Peyer's patch (tissue), 4 donors: ENCODE measurements at regions not wholly inside any gene's neighbourhood (a gene's known extent, or its start where the extent isn't known, plus 50 kb on each side); places are given as distances from the start of the nearest gene placed in this dataset.
"Not testable (repeated sequence)": the region's sequence is repeated elsewhere in the genome, so short reads cannot be mapped to it uniquely, and the experiment has no call there.

Source experiments
- DNase-seq, 3 donors: peaks; one replicate each; pipeline ENCODE4 v3.0.0-alpha.2; 2017 to 2019
- H3K27ac ChIP-seq, 4 donors: fragments of 200-600 bp; sonication (generic); one replicate each; pipeline ENCODE4 v1.5.1; 2016 to 2019
- H3K27me3 ChIP-seq, 2 donors: fragments of 200-600 bp; sonication (generic); one replicate each; pipeline ENCODE4 v1.5.1; 2019
- H3K36me3 ChIP-seq, 3 donors: fragments of 200-600 bp; sonication (generic); one replicate each; pipeline ENCODE4 v1.5.1; 2016 to 2019
- H3K4me1 ChIP-seq, 4 donors: fragments of 200-600 bp; sonication (generic); one replicate each; pipeline ENCODE4 v1.5.1; 2016 to 2019
- H3K4me3 ChIP-seq, 4 donors: fragments of 200-600 bp; sonication (generic); 1 replicate in 3 of 4; 2 replicates in 1 of 4; pipeline ENCODE4 v1.5.1; 2016 to 2019; ENCODE audit warnings: mild to moderate bottlenecking in 1 of 4
- H3K9me3 ChIP-seq, 4 donors: fragments of 200-600 bp; sonication (generic); one replicate each; pipeline ENCODE4 v1.5.1; 2016 to 2019; ENCODE audit warnings: mild to moderate bottlenecking in 1 of 4
- POLR2A ChIP-seq, 2 donors: fragments of 450-650 bp; IDR thresholded peaks; one replicate each; pipeline ENCODE4 v1.5.1; 2017; ENCODE audit warnings: antibody characterized with exemption in 2 of 2, mild to moderate bottlenecking in 2 of 2, moderate library complexity in 2 of 2
- TF ChIP-seq, protein P1 (sequence below), 6 experiments: fragments of 450-650 bp in 4 of 6; fragments of 200-600 bp in 2 of 6; sonication (generic) in 1 of 6; IDR thresholded peaks; one replicate each; pipeline ENCODE4 v1.5.1; 2017 to 2019; ENCODE audit warnings: antibody characterized with exemption in 6 of 6, mild to moderate bottlenecking in 3 of 6, moderate library complexity in 1 of 6

DNA sequence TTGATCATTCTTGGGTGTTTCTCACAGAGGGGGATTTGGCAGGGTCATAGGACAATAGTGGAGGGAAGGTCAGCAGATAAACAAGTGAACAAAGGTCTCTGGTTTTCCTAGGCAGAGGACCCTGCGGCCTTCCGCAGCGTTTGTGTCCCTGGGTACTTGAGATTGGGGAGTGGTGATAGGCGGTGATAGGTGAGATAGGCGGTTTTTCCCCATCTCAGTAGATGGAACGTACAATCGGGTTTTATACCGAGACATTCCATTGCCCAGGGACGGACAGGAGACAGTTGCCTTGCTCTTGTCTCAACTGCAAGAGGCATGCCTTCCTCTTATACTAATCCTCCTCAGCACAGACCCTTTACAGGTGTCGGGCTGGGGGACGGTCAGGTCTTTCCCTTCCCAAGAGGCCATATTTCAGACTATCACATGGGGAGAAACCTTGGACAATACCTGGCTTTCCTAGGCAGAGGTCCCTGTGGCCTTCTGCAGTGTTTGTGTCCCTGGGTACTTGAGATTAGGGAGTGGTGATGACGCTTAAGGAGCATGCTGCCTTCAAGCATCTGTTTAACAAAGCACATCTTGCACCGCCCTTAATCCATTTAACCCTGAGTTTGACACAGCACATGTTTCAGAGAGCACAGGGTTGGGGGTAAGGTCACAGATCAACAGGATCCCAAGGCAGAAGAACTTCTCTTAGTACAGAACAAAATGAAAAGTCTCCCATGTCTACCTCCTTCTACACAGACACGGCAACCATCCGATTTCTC lies 86.2 kb downstream of the OR2B2 start:
- H3K36me3 ChIP-seq, H3K9me3 ChIP-seq, H3K27ac ChIP-seq, H3K4me1 ChIP-seq, H3K27me3 ChIP-seq, DNase-seq: not testable (repeated sequence)
- peak overlapping the region in 1 of 4 donors; percentile 3 for H3K4me3 ChIP-seq

DNA sequence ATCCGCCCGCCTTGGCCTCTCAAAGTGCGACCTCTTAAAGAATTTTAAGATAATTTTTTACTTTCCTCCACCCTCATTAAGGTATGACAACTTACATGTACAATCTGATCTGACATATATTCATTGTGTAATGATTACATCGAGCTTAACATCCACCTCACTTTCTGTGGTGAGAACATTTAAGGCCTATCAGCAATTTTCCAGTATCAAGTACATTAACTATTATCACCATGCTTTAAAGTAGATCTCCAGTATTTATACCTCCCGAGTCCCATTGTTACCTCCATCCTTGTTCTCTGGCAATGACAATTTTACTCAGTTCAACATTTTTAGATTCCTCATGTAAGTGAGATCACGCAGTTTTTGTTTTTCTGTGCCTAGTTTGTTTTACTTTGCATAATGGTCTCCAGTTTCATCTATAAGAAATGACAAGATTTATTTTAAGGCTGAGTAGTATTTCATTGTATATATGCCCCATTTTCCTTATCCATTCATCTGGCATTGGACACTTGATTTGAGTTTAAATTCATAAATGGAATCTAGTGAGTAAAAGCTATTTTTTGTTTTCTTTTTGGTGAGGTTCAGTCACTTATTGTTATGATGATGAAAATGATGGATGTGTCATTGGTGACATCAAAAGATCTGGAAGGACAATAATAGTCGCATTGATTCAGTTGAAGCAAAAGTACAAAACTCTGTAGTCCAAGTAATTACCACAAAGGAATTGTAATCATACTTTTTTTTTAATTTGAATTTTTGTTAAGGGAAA lies 87.0 kb downstream of the OR2B2 start:
- H3K27ac ChIP-seq: peak overlapping the region; percentile 70 to 94 (median 79)
- H3K27me3 ChIP-seq: no peaks in the 10 kb centered on the region
- DNase-seq: no peak
- TF ChIP-seq, protein P1, sequence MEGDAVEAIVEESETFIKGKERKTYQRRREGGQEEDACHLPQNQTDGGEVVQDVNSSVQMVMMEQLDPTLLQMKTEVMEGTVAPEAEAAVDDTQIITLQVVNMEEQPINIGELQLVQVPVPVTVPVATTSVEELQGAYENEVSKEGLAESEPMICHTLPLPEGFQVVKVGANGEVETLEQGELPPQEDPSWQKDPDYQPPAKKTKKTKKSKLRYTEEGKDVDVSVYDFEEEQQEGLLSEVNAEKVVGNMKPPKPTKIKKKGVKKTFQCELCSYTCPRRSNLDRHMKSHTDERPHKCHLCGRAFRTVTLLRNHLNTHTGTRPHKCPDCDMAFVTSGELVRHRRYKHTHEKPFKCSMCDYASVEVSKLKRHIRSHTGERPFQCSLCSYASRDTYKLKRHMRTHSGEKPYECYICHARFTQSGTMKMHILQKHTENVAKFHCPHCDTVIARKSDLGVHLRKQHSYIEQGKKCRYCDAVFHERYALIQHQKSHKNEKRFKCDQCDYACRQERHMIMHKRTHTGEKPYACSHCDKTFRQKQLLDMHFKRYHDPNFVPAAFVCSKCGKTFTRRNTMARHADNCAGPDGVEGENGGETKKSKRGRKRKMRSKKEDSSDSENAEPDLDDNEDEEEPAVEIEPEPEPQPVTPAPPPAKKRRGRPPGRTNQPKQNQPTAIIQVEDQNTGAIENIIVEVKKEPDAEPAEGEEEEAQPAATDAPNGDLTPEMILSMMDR (IDR thresholded peaks at IDR 0.05): no peak
- no peak for TF ChIP-seq POLR2A (IDR thresholded peaks at IDR 0.05)
- H3K9me3 ChIP-seq: peaks cover 0 to 5% (median 0%) of the 10 kb centered on the region in 4 donors
- peaks cover 0 to 9% (median 0%) of the 10 kb centered on the region in 4 donors for H3K4me1 ChIP-seq
- H3K36me3 ChIP-seq: no peaks in the 10 kb centered on the region
- peak overlapping the region; percentile 42 to 67 (median 53) for H3K4me3 ChIP-seq

DNA sequence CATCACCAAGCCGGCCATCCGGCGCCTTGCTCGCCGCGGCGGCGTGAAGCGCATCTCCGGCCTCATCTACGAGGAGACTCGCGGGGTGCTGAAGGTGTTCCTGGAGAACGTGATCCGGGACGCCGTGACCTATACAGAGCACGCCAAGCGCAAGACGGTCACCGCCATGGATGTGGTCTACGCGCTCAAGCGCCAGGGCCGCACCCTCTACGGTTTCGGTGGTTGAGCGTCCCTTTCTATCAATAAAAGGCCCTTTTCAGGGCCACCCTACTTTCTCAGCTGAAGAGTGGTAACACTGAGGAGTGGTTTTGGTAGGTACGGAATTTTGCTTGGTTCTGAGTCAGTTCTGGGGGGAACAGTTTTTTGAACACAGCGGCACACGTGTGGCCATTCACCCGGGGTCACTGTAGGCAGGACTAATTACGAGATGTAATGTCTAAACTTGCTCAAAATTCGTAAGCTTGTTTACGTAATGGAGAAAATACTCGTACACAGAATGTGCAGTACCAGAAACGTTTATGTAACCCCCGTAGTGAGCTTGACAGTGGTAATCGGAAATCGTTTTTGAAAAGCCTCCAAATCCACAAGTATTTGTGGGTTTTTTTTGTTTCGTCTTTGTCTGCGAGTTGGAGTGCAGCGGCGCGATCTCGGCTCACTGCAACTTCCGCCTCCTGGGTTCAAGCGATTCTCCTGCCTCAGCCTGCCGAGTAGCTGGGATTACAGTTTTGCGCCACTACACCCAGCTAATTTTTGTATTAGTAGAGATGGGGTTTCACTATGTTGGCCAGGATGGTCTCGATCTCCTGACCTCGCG lies 87.8 kb downstream of the OR2B2 start:
- not testable (repeated sequence) for H3K4me1 ChIP-seq, H3K9me3 ChIP-seq, H3K27me3 ChIP-seq, H3K36me3 ChIP-seq
- H3K4me3 ChIP-seq: peak overlapping the region; percentile 42 to 67 (median 53)
- peak overlapping the region; percentile 70 to 94 (median 79) for H3K27ac ChIP-seq
- TF ChIP-seq POLR2A (IDR thresholded peaks at IDR 0.05): peak in 1 of 2 donors; percentile 8
- DNase-seq: peak in 1 of 3 donors; percentile 63

DNA sequence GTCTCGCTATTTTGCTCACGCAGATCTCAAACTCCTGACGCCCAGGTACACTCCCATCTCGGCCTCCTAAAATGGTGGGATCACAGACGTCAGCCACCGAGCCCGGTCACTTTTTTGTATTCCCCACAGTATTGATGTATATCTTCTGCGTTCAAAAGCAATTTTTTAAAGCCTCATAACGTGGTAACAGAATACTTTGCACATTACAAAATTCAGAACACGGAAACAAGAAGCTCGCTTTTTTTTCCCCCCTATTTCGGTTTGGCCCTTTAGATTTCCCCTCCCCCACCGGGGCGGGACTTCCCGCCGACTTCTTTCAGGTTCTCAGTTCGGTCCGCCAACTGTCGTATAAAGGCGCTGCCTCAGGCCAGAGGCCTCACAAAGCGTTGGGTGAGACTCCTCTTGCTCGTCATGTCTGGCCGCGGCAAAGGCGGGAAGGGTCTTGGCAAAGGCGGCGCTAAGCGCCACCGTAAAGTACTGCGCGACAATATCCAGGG lies 88.4 kb downstream of the OR2B2 start:
- not testable (repeated sequence) for H3K4me1 ChIP-seq, H3K27me3 ChIP-seq, H3K9me3 ChIP-seq, H3K36me3 ChIP-seq
- peak overlapping the region; percentile 26 to 55 (median 52) for H3K4me3 ChIP-seq
- DNase-seq: peak in 2 of 3 donors; percentile 73 to 80
- peak overlapping the region; percentile 70 to 85 (median 72) for H3K27ac ChIP-seq
- TF ChIP-seq POLR2A (IDR thresholded peaks at IDR 0.05): peak; percentile 29 to 40

DNA sequence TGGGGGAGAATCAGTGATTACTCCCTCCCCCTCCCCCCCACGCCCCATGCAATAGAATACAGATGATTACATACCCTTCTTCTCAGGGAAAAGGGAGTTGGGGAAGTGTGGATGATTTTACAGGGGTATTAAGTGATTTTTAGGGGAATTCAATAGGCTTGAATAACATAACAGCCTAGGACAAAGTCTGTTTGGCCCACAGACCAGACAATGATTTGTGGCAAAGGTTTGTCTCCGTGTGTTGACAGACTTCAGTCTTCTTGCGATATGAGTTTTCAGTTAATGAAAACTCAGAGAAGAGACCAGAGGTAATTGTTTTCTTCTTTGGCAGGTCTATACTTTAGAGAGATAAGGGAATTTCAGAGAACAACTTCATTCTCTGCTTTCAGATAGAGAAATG lies 95.3 kb downstream of the OR2B2 start:
- H3K4me1 ChIP-seq: peaks cover 0 to 6% (median 0%) of the 10 kb centered on the region in 4 donors
- no peak for DNase-seq

DNA sequence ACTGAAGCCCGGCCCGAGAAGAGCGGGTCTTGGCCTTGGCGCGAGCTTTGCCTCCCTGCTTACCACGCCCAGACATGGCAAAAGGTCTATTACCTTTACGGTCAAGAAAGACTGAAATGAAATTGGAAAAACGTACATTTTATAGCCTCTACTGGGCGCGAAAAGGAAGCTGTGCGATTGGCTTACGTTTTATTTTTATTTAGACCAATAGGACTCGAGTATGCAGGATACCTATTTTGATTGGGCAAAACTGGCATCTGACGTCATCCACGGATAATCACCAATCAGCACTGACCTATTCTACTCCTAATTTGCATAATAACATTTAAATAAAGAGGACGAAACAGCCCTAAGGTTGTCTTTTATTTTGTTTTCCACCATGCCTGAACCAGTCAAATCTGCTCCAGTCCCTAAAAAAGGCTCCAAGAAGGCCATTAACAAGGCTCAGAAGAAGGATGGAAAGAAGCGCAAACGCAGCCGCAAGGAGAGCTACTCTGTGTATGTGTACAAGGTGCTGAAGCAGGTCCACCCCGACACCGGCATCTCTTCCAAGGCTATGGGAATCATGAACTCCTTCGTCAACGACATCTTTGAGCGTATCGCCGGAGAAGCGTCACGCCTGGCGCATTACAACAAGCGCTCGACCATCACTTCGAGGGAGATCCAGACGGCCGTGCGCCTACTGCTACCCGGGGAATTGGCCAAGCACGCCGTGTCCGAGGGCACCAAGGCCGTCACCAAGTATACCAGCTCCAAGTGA lies 97.4 kb downstream of the OR2B2 start:
- Histone ChIP-seq H3K27me3 (no peaks in the 10 kb centered on the region), H3K27ac (peak overlapping the region; percentile 59 to 77 (median 68)), H3K9me3 (no peaks in the 10 kb centered on the region), H3K4me1 (peaks cover 0 to 16% (median 0%) of the 10 kb centered on the region in 4 donors), H3K36me3 (no peaks in the 10 kb centered on the region), H3K4me3 (peak overlapping the region; percentile 32 to 53 (median 40))
- peak; percentile 59 to 89 (median 67) for DNase-seq
- TF ChIP-seq POLR2A (IDR thresholded peaks at IDR 0.05): peak; percentile 79 to 88
- TF ChIP-seq, protein P1 (IDR thresholded peaks at IDR 0.05): no peak

More for the DNA sequence above, 95.3 kb downstream of the OR2B2 start:
- Histone ChIP-seq H3K27me3 (no peaks in the 10 kb centered on the region), H3K27ac (no peak overlapping the region), H3K9me3 (no peaks in the 10 kb centered on the region), H3K36me3 (no peaks in the 10 kb centered on the region), H3K4me3 (no peak overlapping the region)
- TF ChIP-seq, protein P1 (IDR thresholded peaks at IDR 0.05): no peak
- no peak for TF ChIP-seq POLR2A (IDR thresholded peaks at IDR 0.05)

DNA sequence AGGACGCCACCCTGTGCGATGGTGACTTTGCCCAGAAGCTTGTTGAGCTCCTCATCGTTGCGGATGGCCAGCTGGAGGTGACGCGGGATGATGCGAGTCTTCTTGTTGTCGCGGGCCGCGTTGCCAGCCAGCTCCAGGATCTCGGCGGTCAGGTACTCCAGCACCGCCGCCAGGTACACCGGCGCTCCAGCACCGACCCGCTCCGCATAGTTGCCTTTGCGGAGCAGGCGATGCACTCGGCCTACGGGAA lies 97.9 kb downstream of the OR2B2 start:
- Histone ChIP-seq H3K4me3 (peak overlapping the region; percentile 32 to 53 (median 40)), H3K4me1 (peaks cover 0 to 16% (median 0%) of the 10 kb centered on the region in 4 donors), H3K27ac (peak overlapping the region; percentile 59 to 77 (median 68))
- not testable (repeated sequence) for H3K27me3 ChIP-seq, DNase-seq, H3K9me3 ChIP-seq, H3K36me3 ChIP-seq
